HepG2 (cell line): ENCODE measurements at regions not wholly inside any gene's neighbourhood (a gene's known extent, or its start where the extent isn't known, plus 50 kb on each side); places are given as distances from the start of the nearest gene placed in this dataset.
A peak's percentile ranks its signal among the peaks of the same experiment; 100 is the strongest.

Source experiments
- ATAC-seq: fragments of 200-7000 bp; cut with Tn5 transposase; 3 replicates; pipeline ENCODE4 v1.9.1; 2020; ENCODE audit warnings: mild to moderate bottlenecking, moderate library complexity
- BruUV-seq: library from RNA; stranded (reverse); fragments of 400-500 nt; replicated peaks from 2 replicates; lab custom pipeline; 2021; lab: Mats Ljungman, UMichigan
- CTCF ChIA-PET: fragments of 300-600 bp; formaldehyde crosslinking; extraction: SDS; loops from one replicate; lab custom pipeline; 2021; ENCODE audit warnings: low total read pairs, inconsistent platforms, low intra/inter-chr PET ratio; lab: Yijun Ruan, JAX
- POLR2A ChIA-PET: fragments of 350-600 bp; sonication (Branson Sonifier 250); formaldehyde crosslinking; loops from one replicate; lab custom pipeline; 2020; ENCODE audit warnings: antibody characterized with exemption, inconsistent platforms; lab: Yijun Ruan, JAX
- DNase-seq: peaks from one replicate; pipeline ENCODE4 v3.0.0-alpha.2; 2015; ENCODE audit warnings: low spot score
- FAIRE-seq: peaks from 3 replicates; lab custom pipeline; 2011; peaks lifted over from hg19 to GRCh38; lab: Jason Lieb, UNC
- H2AFZ ChIP-seq: one replicate; pipeline ENCODE4 v1.6.1; 2011; ENCODE audit warnings: low read length, inconsistent platforms
- H3K27ac ChIP-seq: fragments of 300-600 bp; 3 replicates; pipeline ENCODE4 v1.8.0; 2011; ENCODE audit warnings: mixed run types, mild to moderate bottlenecking, mixed read lengths, low read length, inconsistent platforms; ENCODE audit not compliant: insufficient read depth; ENCODE audit errors: extremely low read length
- H3K27me3 ChIP-seq, 2 experiments: fragments of 200-600 bp in 1 of 2; 2 replicates in 1 of 2; 3 replicates in 1 of 2; pipeline versions ENCODE4 v1.6.0 to v1.8.0; 2011; ENCODE audit warnings: low read length in 2 of 2, mild to moderate bottlenecking in 2 of 2, moderate library complexity in 2 of 2, inconsistent platforms in 1 of 2; ENCODE audit not compliant: insufficient read depth in 2 of 2, control insufficient read depth in 1 of 2
- H3K36me3 ChIP-seq, 2 experiments: fragments of 200-600 bp in 1 of 2; replicated peaks in 1 of 2; 2 replicates in 1 of 2; 3 replicates in 1 of 2; pipeline versions ENCODE4 v1.5.1 to v1.8.0; 2011; ENCODE audit warnings: low read length in 2 of 2, inconsistent platforms in 1 of 2; ENCODE audit not compliant: insufficient read depth in 2 of 2, control insufficient read depth in 1 of 2
- H3K4me1 ChIP-seq: 2 replicates; pipeline ENCODE4 v1.5.1; 2012; ENCODE audit warnings: low read length, inconsistent platforms; ENCODE audit not compliant: insufficient read depth
- H3K4me2 ChIP-seq: 2 replicates; pipeline ENCODE4 v1.6.0; 2011; ENCODE audit warnings: low read depth, low read length, inconsistent platforms
- H3K4me3 ChIP-seq, 3 experiments: fragments of 200-600 bp in 1 of 3; sonication (generic), shearing (Covaris generic) in 1 of 3; replicated peaks in 1 of 3; 2 replicates each; pipeline ENCODE4 v1.5.1; 2011 to 2016; ENCODE audit warnings: low read length in 3 of 3, inconsistent platforms in 2 of 3, low read depth in 2 of 3, mild to moderate bottlenecking in 2 of 3, control low read depth in 1 of 3, mixed read lengths in 1 of 3; ENCODE audit not compliant: insufficient read depth in 1 of 3
- H3K79me2 ChIP-seq: one replicate; pipeline ENCODE4 v1.6.1; 2011; ENCODE audit warnings: low read length, inconsistent platforms; ENCODE audit not compliant: insufficient read depth
- H3K9ac ChIP-seq: 2 replicates; pipeline ENCODE4 v1.6.0; 2011; ENCODE audit warnings: mild to moderate bottlenecking, low read depth, low read length, inconsistent platforms; ENCODE audit not compliant: insufficient read depth
- H3K9me3 ChIP-seq: 2 replicates; pipeline ENCODE4 v1.5.1; 2012; ENCODE audit warnings: mild to moderate bottlenecking, low read length
- H4K20me1 ChIP-seq: 2 replicates; pipeline ENCODE4 v1.6.0; 2011; ENCODE audit warnings: inconsistent platforms, mild to moderate bottlenecking, low read length, moderate library complexity; ENCODE audit not compliant: insufficient read depth
- E2F1 ChIP-seq: sonication (generic); formaldehyde crosslinking; IDR thresholded peaks from 2 replicates; pipeline ENCODE4 v1.5.0; 2020; ENCODE audit warnings: missing genetic modification reagents
- FOXA1 ChIP-seq, 2 experiments: fragments of 450-650 bp in 1 of 2; sonication (generic) in 1 of 2; formaldehyde crosslinking in 1 of 2; IDR thresholded peaks; 2 replicates each; pipeline versions ENCODE4 v1.4.0 to v1.6.1; 2016 to 2020; ENCODE audit warnings: missing genetic modification reagents in 1 of 2
- FOXP1 ChIP-seq, 2 experiments: fragments of 450-650 bp in 1 of 2; IDR thresholded peaks; 2 replicates each; pipeline ENCODE4 v1.6.1; 2017 to 2018; ENCODE audit warnings: antibody characterized with exemption in 1 of 2
- KLF13 ChIP-seq: sonication (generic); formaldehyde crosslinking; IDR thresholded peaks from 2 replicates; pipeline ENCODE4 v1.4.0; 2020; ENCODE audit warnings: mild to moderate bottlenecking, missing genetic modification reagents
- NR2F6 ChIP-seq, 2 experiments: IDR thresholded peaks; 2 replicates each; pipeline ENCODE4 v1.6.1; 2016; ENCODE audit warnings: antibody characterized with exemption in 1 of 2, mild to moderate bottlenecking in 1 of 2
- PCBP2 ChIP-seq: fragments of 200-400 bp; formaldehyde crosslinking; optimal IDR thresholded peaks from 2 replicates; pipeline ENCODE3; 2018; ENCODE audit warnings: low read length, low read depth; ENCODE audit not compliant: poor library complexity, severe bottlenecking
- TBL1XR1 ChIP-seq: fragments of 150-350 bp; IDR thresholded peaks from 2 replicates; pipeline ENCODE4 v1.6.1; 2014; ENCODE audit warnings: borderline replicate concordance, low read length; ENCODE audit not compliant: partially characterized antibody
- ZNF879 ChIP-seq: sonication (generic); formaldehyde crosslinking; IDR thresholded peaks from 2 replicates; pipeline ENCODE4 v1.8.1; 2023; ENCODE audit warnings: missing genetic modification reagents
- WGBS: methylation state at CpG from one replicate; pipeline ENCODE4 v1.1.6; 2017; ENCODE audit warnings: low lambda C conversion rate; 5-methylcytosine and 5-hydroxymethylcytosine counted together
- in situ Hi-C: cut with HindIII; loops from 2 replicates; pipeline ENCODE4 v1.10.0; 2017; ENCODE audit warnings: low pct_unique_long_range_greater_than_20kb; ENCODE audit not compliant: extremely low pct_ligation_motif_present
- intact Hi-C: fragments of 100-400 bp; cut with micrococcal nuclease; formaldehyde crosslinking; loops from one replicate; pipeline ENCODE4 v1.10.0; 2022; ENCODE audit not compliant: unreplicated experiment

DNA sequence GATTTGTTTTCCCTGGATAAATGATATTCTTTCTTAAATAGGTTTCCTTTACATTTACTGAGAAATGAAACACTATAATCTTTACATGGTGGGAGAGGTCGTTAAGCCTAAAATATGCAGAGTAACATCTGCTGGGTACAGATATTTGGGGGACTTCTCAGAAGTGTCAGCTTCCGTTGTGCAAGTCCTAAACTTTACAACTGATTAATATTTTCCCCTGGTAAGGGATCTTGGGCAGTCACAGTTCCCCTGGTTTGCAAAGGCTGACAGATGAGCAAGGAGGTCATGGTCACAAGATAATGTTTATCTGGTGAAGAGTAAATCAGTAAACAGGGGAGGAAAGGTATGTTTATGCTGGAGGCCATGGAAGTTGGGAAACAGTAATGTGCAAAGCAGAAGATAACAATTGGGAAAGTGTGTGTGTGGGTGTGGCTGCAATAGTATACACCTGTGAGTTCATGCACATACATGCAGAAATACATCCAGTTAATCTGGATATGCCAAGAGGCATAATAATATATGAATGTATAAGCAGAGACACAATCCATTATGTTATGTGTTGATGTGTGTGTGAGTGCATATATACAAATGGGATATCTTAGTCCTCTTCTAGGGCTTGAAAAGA lies 508.2 kb upstream of the FAM241A start:
- Histone ChIP-seq H3K36me3 (no peaks in the 10 kb centered on the region), H3K27me3 (no peaks in the 10 kb centered on the region), H3K4me3 (no peak overlapping the region), H2AFZ (no peak overlapping the region), H3K27ac (no peak overlapping the region), H3K4me2 (no peak overlapping the region), H3K9ac (no peak overlapping the region), H4K20me1 (no peaks in the 10 kb centered on the region), H3K9me3 (no peaks in the 10 kb centered on the region), H3K4me1 (no peaks in the 10 kb centered on the region), H3K79me2 (no peaks in the 10 kb centered on the region)
- POLR2A ChIA-PET: no interaction called here
- 0% methylated on average over 2 of the region's 2 CpGs for WGBS
- ATAC-seq (no peak), DNase-seq (no peak), FAIRE-seq (no peak)
- no TSS peak for BruUV-seq
- CTCF ChIA-PET: no interaction called here
- TF ChIP-seq FOXP1 (IDR thresholded peaks at IDR 0.05) (no peak), FOXP1 (CRISPR knock-in tag; IDR thresholded peaks at IDR 0.05) (0 out of 2 replicates have a peak, but pooled peaks have one; percentile 35), E2F1 (no peak), ZNF879 (CRISPR knock-in tag) (no peak)
- intact Hi-C loops (no loop called here), in situ Hi-C loops (loop anchor here (25.0 kb wide), 1 partner anchor 1625 kb away; no protein-coding TSS in a partner anchor)

GRCh38 chr4:111639120-111639690 lies 506.0 kb upstream of the FAM241A start:
- in situ Hi-C loops: loop anchor here (25.0 kb wide), 1 partner anchor 1627 kb away; no protein-coding TSS in a partner anchor
- Histone ChIP-seq H3K27ac (no peak overlapping the region), H3K79me2 (no peaks in the 10 kb centered on the region), H3K4me1 (no peaks in the 10 kb centered on the region)
- no peak for FAIRE-seq
- TF ChIP-seq FOXA1 (IDR thresholded peaks at IDR 0.05) (no peak), FOXA1 (CRISPR knock-in tag; IDR thresholded peaks at IDR 0.05) (no peak), PCBP2 (no peak), TBL1XR1 (no peak), KLF13 (CRISPR knock-in tag) (no peak), NR2F6 (IDR thresholded peaks at IDR 0.05) (no peak), NR2F6 (CRISPR knock-in tag; IDR thresholded peaks at IDR 0.05) (no peak)
- TF ChIP-seq, all 625 proteins: peak for 0
- 2% methylated on average over 3 of the region's 3 CpGs for WGBS
- no peak overlapping the region for H3K4me3 ChIP-seq
- H3K4me2 ChIP-seq: no peak overlapping the region
- intact Hi-C loops: no loop called here
- H4K20me1 ChIP-seq: no peaks in the 10 kb centered on the region
- H3K27me3 ChIP-seq: no peaks in the 10 kb centered on the region
- DNase-seq (no peak), ATAC-seq (no peak)
- BruUV-seq: no TSS peak
- POLR2A ChIA-PET: no interaction called here
- H2AFZ ChIP-seq: no peak overlapping the region
- CTCF ChIA-PET: no interaction called here
- H3K9ac ChIP-seq: no peak overlapping the region
- no peaks in the 10 kb centered on the region for H3K9me3 ChIP-seq
- H3K36me3 ChIP-seq: no peaks in the 10 kb centered on the region
